ENCODE measurements at regions not wholly inside any gene's neighbourhood (a gene's known extent, or its start where the extent isn't known, plus 50 kb on each side); places are given as distances from the start of the nearest gene placed in this dataset.
A peak's percentile ranks its signal among the peaks of the same experiment; 100 is the strongest.

DNA sequence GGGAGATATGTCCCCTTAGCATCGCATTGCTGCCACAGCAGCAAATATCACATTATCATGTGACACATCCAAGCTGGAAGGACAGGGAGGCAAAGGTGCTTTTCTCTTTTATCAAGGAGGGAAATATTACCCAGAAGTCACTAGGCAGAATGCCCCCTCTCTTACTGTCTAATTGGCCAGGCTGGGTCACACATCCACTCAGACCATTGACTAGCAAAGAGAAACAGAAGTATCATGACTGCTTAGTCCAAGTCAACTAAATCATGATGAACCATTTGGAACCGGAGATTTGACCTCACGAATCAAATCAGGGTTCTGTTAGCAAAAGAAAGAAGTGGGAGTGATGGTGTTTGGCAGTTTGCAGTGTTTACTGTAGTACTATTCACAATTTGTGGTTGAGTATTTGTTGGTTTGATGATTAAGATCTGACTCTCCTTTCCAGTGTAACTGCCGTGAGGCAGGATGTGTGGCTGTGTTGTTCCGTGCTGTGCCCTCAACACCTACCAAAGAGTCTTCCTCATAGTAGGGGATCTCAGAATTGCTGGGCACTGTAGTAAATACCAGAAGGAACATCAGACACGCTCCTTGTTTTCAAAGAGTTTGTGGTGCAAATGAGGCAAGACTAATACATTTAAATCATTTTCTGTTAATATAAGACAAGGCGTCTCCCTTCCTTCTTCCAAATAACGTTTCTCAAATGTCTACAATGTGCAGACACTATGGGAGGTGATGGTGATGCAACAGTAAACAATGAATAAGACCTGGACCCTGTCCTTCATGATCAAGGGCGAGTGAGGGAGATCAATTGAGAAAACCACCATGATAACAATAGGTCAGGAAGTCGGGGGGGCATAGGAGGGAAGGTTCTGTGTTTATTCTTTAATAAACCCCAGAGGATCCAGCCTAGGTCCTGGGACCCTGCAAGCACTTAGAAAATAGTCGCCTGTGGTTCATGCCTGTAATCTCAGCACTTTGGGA is 194.4 kb upstream of the CRY1 start:
- H3K9ac ChIP-seq (ENCODE audit: low read depth, low read length, poor library complexity, severe bottlenecking) = peak overlapping the region; percentile 59
- H4K20me1 ChIP-seq (ENCODE audit: insufficient read depth, low read length, poor library complexity, severe bottlenecking) = no peaks in the 10 kb centered on the region
- H3K36me3 ChIP-seq (ENCODE audit: insufficient read depth, low read length) = no peaks in the 10 kb centered on the region
- no peaks in the 10 kb centered on the region for H3K79me2 ChIP-seq (ENCODE audit: insufficient read depth, low read length)
- no peaks in the 10 kb centered on the region for H3F3A ChIP-seq (ENCODE audit: low read depth)
- peak overlapping the region; percentile 68 for H2AFZ ChIP-seq (ENCODE audit: low read length)
- peaks cover 18% of the 10 kb centered on the region for H3K4me1 ChIP-seq (ENCODE audit: insufficient read depth, low read length, poor library complexity, severe bottlenecking)
- peak overlapping the region; percentile 73 for H3K4me2 ChIP-seq (ENCODE audit: low read depth, low read length, poor library complexity, severe bottlenecking)
- H3K4me3 ChIP-seq (ENCODE audit: low read length, poor library complexity, severe bottlenecking) = peak overlapping the region; percentile 38
- H3K9me2 ChIP-seq (replicated peaks; ENCODE audit: low read depth, low read length) = no peaks in the 10 kb centered on the region
- TF ChIP-seq EZH2phosphoT487 (IDR thresholded peaks at IDR 0.05; ENCODE audit: borderline replicate concordance) = no peak
- TF ChIP-seq, protein P1, sequence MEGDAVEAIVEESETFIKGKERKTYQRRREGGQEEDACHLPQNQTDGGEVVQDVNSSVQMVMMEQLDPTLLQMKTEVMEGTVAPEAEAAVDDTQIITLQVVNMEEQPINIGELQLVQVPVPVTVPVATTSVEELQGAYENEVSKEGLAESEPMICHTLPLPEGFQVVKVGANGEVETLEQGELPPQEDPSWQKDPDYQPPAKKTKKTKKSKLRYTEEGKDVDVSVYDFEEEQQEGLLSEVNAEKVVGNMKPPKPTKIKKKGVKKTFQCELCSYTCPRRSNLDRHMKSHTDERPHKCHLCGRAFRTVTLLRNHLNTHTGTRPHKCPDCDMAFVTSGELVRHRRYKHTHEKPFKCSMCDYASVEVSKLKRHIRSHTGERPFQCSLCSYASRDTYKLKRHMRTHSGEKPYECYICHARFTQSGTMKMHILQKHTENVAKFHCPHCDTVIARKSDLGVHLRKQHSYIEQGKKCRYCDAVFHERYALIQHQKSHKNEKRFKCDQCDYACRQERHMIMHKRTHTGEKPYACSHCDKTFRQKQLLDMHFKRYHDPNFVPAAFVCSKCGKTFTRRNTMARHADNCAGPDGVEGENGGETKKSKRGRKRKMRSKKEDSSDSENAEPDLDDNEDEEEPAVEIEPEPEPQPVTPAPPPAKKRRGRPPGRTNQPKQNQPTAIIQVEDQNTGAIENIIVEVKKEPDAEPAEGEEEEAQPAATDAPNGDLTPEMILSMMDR (conservative IDR thresholded peaks at IDR 0.05; ENCODE audit: low read length) = no peak
- no peaks in the 10 kb centered on the region for H3K27me3 ChIP-seq (ENCODE audit: insufficient read depth, low read length, poor library complexity, severe bottlenecking)
- peaks cover 3% of the 10 kb centered on the region; the same call in 1 of the 2 replicates for H3K9me3 ChIP-seq (ENCODE audit: insufficient read depth, low read depth, low read length)

- Histone ChIP-seq H3F3A (ENCODE audit: low read depth) (no peaks in the 10 kb centered on the region), H3K9ac (ENCODE audit: low read depth, low read length, poor library complexity, severe bottlenecking) (peak overlapping the region; percentile 59), H3K9me2 (replicated peaks; ENCODE audit: low read depth, low read length) (no peaks in the 10 kb centered on the region), H3K4me2 (ENCODE audit: low read depth, low read length, poor library complexity, severe bottlenecking) (peak overlapping the region; percentile 73), H3K79me2 (ENCODE audit: insufficient read depth, low read length) (no peaks in the 10 kb centered on the region), H3K27me3 (ENCODE audit: insufficient read depth, low read length, poor library complexity, severe bottlenecking) (no peaks in the 10 kb centered on the region), H3K36me3 (ENCODE audit: insufficient read depth, low read length) (no peaks in the 10 kb centered on the region), H3K4me1 (ENCODE audit: insufficient read depth, low read length, poor library complexity, severe bottlenecking) (peaks cover 18% of the 10 kb centered on the region), H2AFZ (ENCODE audit: low read length) (no peak overlapping the region), H3K4me3 (ENCODE audit: low read length, poor library complexity, severe bottlenecking) (peak overlapping the region; percentile 38), H3K9me3 (ENCODE audit: insufficient read depth, low read depth, low read length) (peaks cover 2% of the 10 kb centered on the region; the same call in 1 of the 2 replicates), H4K20me1 (ENCODE audit: insufficient read depth, low read length, poor library complexity, severe bottlenecking) (no peaks in the 10 kb centered on the region)
- TF ChIP-seq, protein P1 (conservative IDR thresholded peaks at IDR 0.05; ENCODE audit: low read length) = no peak
- TF ChIP-seq EZH2phosphoT487 (IDR thresholded peaks at IDR 0.05; ENCODE audit: borderline replicate concordance) = no peak
These were observed 195.2 kb upstream of the CRY1 start for GRCh38 chr12:107288414-107289127.

- Histone ChIP-seq H3K9me3 (ENCODE audit: insufficient read depth, low read depth, low read length) (no peaks in the 10 kb centered on the region), H3K27me3 (ENCODE audit: insufficient read depth, low read length, poor library complexity, severe bottlenecking) (no peaks in the 10 kb centered on the region), H3K36me3 (ENCODE audit: insufficient read depth, low read length) (no peaks in the 10 kb centered on the region), H3K9me2 (replicated peaks; ENCODE audit: low read depth, low read length) (no peaks in the 10 kb centered on the region), H2AFZ (ENCODE audit: low read length) (no peak overlapping the region), H3K4me1 (ENCODE audit: insufficient read depth, low read length, poor library complexity, severe bottlenecking) (peaks cover 18% of the 10 kb centered on the region), H3K4me3 (ENCODE audit: low read length, poor library complexity, severe bottlenecking) (no peak overlapping the region), H3K79me2 (ENCODE audit: insufficient read depth, low read length) (no peaks in the 10 kb centered on the region), H3K9ac (ENCODE audit: low read depth, low read length, poor library complexity, severe bottlenecking) (no peak overlapping the region), H3F3A (ENCODE audit: low read depth) (no peaks in the 10 kb centered on the region), H3K4me2 (ENCODE audit: low read depth, low read length, poor library complexity, severe bottlenecking) (no peak overlapping the region), H4K20me1 (ENCODE audit: insufficient read depth, low read length, poor library complexity, severe bottlenecking) (no peaks in the 10 kb centered on the region)
- TF ChIP-seq, protein P1 (conservative IDR thresholded peaks at IDR 0.05; ENCODE audit: low read length) = no peak
These were observed 197.7 kb upstream of the CRY1 start for GRCh38 chr12:107291018-107291417.
